Fibroblast of mammary gland (primary cell): ENCODE measurements at regions not wholly inside any gene's neighbourhood (a gene's known extent, or its start where the extent isn't known, plus 50 kb on each side); places are given as distances from the start of the nearest gene placed in this dataset.

Experiments
- DNase-seq: peaks from one replicate; pipeline ENCODE4 v3.0.0-alpha.2; 2010; ENCODE audit warnings: low read depth
- H3K4me3 ChIP-seq: 2 replicates; pipeline ENCODE4 v1.5.1; 2011; ENCODE audit warnings: low read depth, mild to moderate bottlenecking, low read length, moderate library complexity; ENCODE audit not compliant: control insufficient read depth
- TF ChIP-seq, protein P1 (sequence below): conservative IDR thresholded peaks from 2 replicates; pipeline ENCODE4 v1.5.1; 2011; ENCODE audit warnings: low read depth, low read length, inconsistent platforms; ENCODE audit not compliant: control insufficient read depth, insufficient read depth

DNA sequence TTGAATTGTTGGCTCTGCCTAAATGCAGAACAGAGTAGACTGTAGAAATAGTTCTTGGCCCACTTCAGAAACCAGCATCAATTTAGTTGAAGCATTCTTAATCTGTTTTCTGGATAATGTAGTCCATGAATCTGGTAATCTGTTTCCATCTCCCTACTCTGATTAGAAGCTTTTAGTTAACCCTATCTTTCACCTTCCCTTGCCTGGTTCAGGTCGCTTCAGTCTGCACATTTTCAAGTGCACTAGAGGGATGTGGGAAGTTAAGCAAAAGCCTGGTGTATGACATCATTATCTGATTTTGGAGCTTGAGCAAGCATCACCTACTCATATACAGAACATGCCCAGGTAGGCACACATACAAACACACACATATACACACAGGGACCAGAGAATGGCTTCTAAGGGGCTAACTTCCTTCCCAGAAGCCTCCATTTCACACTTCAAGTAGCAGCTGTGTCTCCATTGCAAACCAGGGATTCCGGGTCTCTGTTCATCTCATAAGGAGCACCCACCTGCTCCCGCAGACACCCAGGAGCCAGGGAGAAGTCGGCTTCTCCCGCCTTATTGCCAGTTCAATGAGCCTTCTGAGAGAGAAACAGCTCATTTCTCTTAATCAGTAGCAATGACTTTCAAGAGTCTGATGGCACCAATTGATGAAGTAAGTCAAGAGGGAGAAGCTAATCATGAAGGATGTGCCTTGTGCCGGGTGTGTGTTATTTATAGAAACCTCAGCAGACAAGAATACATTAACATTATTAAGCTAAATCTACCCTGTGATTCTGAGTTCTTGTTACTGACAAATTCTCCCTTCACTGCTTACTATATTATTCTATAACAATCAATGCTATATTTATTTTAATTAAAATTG is 347.9 kb upstream of the STAC start:
- H3K4me3 ChIP-seq = no peak overlapping the region
- no peak for DNase-seq
- TF ChIP-seq, protein P1, sequence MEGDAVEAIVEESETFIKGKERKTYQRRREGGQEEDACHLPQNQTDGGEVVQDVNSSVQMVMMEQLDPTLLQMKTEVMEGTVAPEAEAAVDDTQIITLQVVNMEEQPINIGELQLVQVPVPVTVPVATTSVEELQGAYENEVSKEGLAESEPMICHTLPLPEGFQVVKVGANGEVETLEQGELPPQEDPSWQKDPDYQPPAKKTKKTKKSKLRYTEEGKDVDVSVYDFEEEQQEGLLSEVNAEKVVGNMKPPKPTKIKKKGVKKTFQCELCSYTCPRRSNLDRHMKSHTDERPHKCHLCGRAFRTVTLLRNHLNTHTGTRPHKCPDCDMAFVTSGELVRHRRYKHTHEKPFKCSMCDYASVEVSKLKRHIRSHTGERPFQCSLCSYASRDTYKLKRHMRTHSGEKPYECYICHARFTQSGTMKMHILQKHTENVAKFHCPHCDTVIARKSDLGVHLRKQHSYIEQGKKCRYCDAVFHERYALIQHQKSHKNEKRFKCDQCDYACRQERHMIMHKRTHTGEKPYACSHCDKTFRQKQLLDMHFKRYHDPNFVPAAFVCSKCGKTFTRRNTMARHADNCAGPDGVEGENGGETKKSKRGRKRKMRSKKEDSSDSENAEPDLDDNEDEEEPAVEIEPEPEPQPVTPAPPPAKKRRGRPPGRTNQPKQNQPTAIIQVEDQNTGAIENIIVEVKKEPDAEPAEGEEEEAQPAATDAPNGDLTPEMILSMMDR = no peak

DNA sequence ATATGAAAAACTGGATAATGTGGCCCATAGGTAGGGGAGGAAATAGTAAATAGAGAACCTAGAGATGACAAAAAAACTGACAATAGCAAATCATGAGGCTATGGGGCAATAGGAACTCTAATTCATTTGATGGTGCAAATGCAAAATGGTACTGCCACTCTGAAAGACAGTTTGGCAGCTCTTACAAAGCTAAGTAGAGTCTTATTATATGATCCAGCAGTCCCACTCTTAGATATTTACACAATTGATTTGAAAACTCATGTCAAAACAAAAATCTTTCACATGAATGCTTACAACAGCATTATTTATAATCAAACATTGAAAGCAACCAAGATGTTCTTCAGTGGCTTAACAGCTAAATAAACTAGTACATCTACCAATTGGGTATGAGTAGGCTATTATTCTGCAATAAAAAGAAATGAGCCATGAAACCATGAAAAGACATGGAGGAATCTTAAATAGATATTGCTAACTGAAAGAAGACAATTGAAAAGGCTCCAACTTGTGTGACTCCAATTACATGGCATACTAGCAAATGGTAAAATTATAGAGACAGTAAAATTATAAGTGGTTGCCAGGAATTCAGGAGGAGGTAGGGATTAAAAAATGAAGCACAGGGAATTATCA is 321.8 kb upstream of the STAC start:
- no peak for DNase-seq
- TF ChIP-seq, protein P1 = no peak
- no peak overlapping the region for H3K4me3 ChIP-seq

DNA sequence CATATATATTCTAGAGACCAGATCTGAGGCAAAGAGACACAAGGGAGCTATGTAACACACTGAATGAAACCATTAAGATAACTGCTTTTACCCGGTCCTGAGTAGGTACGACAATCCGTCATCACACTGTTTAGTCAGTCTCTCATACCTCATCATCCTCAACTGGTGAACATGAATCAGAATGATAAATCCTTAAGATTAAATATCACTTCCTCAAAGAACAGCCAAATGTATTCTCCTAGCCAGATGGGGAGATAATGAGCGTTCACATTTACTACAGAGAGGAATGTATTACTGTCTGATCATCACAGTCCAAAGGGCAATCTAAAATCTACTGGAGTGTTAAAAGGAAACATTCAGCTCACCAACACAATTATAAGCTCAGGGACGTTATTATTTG is 319.4 kb upstream of the STAC start:
- H3K4me3 ChIP-seq = no peak overlapping the region
- TF ChIP-seq, protein P1 = no peak
- no peak for DNase-seq

DNA sequence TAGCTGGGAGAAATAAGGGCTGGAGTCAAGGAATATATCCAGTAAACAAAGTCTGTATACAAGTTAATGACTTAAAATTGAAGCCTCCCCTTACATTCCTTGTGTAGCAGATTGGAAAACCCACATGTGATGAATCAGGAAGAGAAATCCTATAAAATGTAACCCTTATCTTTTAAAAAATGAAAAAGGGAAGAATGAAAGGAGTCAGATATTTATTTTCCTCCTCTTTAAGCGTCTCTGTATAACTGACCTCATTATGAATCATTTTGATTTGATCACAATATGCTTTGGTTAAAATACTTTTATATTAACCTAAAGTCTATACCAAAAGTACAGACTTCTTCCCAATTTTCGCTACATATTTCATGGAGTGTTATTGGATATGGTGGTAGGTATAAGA is 316.3 kb upstream of the STAC start:
- TF ChIP-seq, protein P1 = no peak
- no peak overlapping the region for H3K4me3 ChIP-seq
- no peak for DNase-seq

DNA sequence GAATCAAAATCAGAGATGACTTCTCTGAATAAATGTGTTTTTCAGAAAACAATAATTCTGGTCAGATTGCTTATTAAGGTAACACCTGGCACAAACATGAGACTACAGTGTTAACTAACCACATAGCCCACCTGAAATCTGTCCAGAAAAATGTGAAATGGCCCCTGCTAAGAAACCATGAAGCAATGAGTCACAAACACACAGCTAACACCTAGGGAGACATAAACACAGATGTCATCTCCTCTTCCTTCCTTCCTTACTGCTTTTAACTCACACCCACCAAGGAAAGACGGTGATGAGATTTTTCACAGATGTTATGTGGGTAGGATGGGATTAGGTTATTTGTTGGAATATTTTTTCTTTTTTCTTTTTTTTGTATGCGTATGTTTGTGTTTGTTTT is 315.0 kb upstream of the STAC start:
- no peak overlapping the region for H3K4me3 ChIP-seq
- TF ChIP-seq, protein P1 = no peak
- no peak for DNase-seq

DNA sequence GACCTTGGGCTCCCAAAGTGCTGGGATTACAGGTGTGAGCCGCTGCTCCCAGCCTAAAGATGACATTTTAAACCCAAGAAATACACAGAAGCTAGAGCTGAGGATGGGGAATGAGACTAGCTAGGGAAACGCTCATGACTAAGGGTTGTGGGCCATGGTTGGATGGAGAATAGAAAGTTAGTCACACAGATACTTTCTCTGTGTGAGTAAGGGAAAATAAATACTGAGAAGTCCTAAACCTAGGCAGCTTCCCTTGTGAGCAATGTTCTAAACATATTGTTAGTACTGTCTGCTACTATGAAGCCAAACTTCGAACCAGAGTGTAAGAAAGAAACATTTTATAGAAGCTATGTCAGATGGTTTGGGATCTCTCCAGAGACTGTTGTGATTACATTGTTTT is 304.8 kb upstream of the STAC start:
- DNase-seq = no peak
- TF ChIP-seq, protein P1 = no peak
- H3K4me3 ChIP-seq = no peak overlapping the region
